Muscle layer of colon (tissue), 2 donors: ENCODE measurements at regions not wholly inside any gene's neighbourhood (a gene's known extent, or its start where the extent isn't known, plus 50 kb on each side); places are given as distances from the start of the nearest gene placed in this dataset.
A peak's percentile ranks its signal among the peaks of the same experiment; 100 is the strongest.

Experiments used
- H3K27ac ChIP-seq: one replicate; pipeline ENCODE4 v1.7.0; 2013; ENCODE audit warnings: low read depth, mild to moderate bottlenecking, low read length, moderate library complexity
- H3K27me3 ChIP-seq, 2 donors: one replicate each; pipeline ENCODE4 v1.7.0; 2013; ENCODE audit warnings: low read length in 2 of 2, mild to moderate bottlenecking in 2 of 2; ENCODE audit not compliant: insufficient read depth in 2 of 2, control insufficient read depth in 1 of 2
- H3K36me3 ChIP-seq: one replicate; pipeline ENCODE4 v1.7.0; 2013; ENCODE audit warnings: mild to moderate bottlenecking, low read length; ENCODE audit not compliant: insufficient read depth
- H3K4me1 ChIP-seq: one replicate; pipeline ENCODE4 v1.7.0; 2013; ENCODE audit warnings: mild to moderate bottlenecking, low read length; ENCODE audit not compliant: insufficient read depth
- H3K4me3 ChIP-seq, 2 donors: one replicate each; pipeline ENCODE4 v1.7.0; 2013; ENCODE audit warnings: low read length in 2 of 2, low read depth in 1 of 2, mild to moderate bottlenecking in 1 of 2, moderate library complexity in 1 of 2
- H3K9ac ChIP-seq: one replicate; pipeline ENCODE4 v1.7.0; 2013; ENCODE audit warnings: low read length
- H3K9me3 ChIP-seq: one replicate; pipeline ENCODE4 v1.7.0; 2013; ENCODE audit warnings: mild to moderate bottlenecking, low read length
- donor health status: abdominal sarcoma.
- donor health status: Adenocarcinoma of cecum.

GRCh38 chr1:116852367-116852766, 57.3 kb upstream of the PTGFRN start:
- no peaks in the 10 kb centered on the region for H3K9me3 ChIP-seq
- H3K4me1 ChIP-seq = peaks cover 32% of the 10 kb centered on the region
- H3K27me3 ChIP-seq = no peaks in the 10 kb centered on the region
- H3K27ac ChIP-seq = no peak overlapping the region
- H3K4me3 ChIP-seq = no peak overlapping the region
- no peaks in the 10 kb centered on the region for H3K36me3 ChIP-seq
- no peak overlapping the region for H3K9ac ChIP-seq

- H3K27ac ChIP-seq = no peak overlapping the region
- no peaks in the 10 kb centered on the region for H3K27me3 ChIP-seq
- peaks cover 32% of the 10 kb centered on the region for H3K4me1 ChIP-seq
- H3K9ac ChIP-seq = no peak overlapping the region
- no peaks in the 10 kb centered on the region for H3K9me3 ChIP-seq
- no peak overlapping the region for H3K4me3 ChIP-seq
- no peaks in the 10 kb centered on the region for H3K36me3 ChIP-seq
Measured at GRCh38 chr1:116852910-116853309, 56.8 kb upstream of the PTGFRN start.

GRCh38 chr1:116853680-116854402, 55.9 kb upstream of the PTGFRN start:
- no peaks in the 10 kb centered on the region for H3K9me3 ChIP-seq
- H3K36me3 ChIP-seq = no peaks in the 10 kb centered on the region
- H3K9ac ChIP-seq = no peak overlapping the region
- H3K4me1 ChIP-seq = peaks cover 32% of the 10 kb centered on the region
- H3K4me3 ChIP-seq = no peak overlapping the region
- peak overlapping the region; percentile 54 for H3K27ac ChIP-seq
- no peaks in the 10 kb centered on the region for H3K27me3 ChIP-seq

- H3K9ac ChIP-seq = no peak overlapping the region
- peaks cover 32% of the 10 kb centered on the region for H3K4me1 ChIP-seq
- peak overlapping the region; percentile 53 for H3K27ac ChIP-seq
- H3K27me3 ChIP-seq = no peaks in the 10 kb centered on the region
- no peaks in the 10 kb centered on the region for H3K36me3 ChIP-seq
- no peaks in the 10 kb centered on the region for H3K9me3 ChIP-seq
- no peak overlapping the region for H3K4me3 ChIP-seq
Measured at GRCh38 chr1:116854403-116854690, 55.4 kb upstream of the PTGFRN start.

DNA sequence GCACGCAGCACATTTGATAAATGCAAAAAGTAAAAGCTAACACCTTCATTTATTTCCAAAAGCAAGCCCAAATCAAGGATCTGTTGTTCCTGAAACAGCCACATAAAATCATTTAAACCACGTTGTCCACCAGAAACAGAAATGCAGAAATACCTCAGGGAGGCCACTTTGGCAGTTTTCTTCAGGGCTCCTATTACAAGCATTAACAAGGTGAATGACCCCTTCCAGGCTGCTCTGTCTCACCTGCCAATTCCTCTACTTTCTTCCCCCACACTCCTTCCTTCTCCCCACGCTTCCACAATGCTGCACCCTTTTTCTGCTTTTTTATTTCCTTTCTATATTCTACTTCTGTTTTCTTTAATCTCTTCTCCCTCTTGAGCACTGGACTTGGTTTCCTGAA, 55.0 kb upstream of the PTGFRN start:
- Histone ChIP-seq H3K9me3 (no peaks in the 10 kb centered on the region), H3K27me3 (no peaks in the 10 kb centered on the region), H3K4me1 (peaks cover 32% of the 10 kb centered on the region), H3K9ac (no peak overlapping the region), H3K27ac (peak overlapping the region; percentile 53), H3K36me3 (no peaks in the 10 kb centered on the region), H3K4me3 (peak overlapping the region in 1 of 2 donors; percentile 0)

DNA sequence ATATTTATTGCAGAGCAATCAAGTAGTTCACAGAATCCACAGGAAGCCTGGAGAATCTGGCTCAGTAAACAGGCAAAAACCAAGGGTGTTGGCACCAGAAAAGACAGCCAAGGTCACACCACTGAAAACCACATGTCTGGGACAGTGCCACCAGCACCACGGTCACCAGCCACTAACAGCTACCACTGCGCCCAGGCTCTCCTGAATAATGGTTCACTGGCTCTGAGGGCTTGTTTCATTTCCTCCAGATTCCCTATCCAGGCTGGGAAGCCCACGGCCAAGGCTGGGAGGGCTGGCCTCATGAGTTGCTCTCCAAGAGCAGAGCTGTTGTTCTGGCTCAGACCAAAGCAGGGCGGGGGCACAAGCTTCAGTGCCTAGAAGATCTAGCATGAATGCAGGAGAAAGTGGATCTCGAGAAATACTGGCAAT, 54.5 kb upstream of the PTGFRN start:
- no peaks in the 10 kb centered on the region for H3K36me3 ChIP-seq
- no peaks in the 10 kb centered on the region for H3K27me3 ChIP-seq
- no peaks in the 10 kb centered on the region for H3K9me3 ChIP-seq
- no peak overlapping the region for H3K9ac ChIP-seq
- peak overlapping the region in 1 of 2 donors; percentile 0 for H3K4me3 ChIP-seq
- H3K27ac ChIP-seq = peak overlapping the region; percentile 53
- peaks cover 32% of the 10 kb centered on the region for H3K4me1 ChIP-seq

- H3K27ac ChIP-seq = peak overlapping the region; percentile 53
- no peak overlapping the region for H3K9ac ChIP-seq
- no peak overlapping the region for H3K4me3 ChIP-seq
- H3K36me3 ChIP-seq = no peaks in the 10 kb centered on the region
- no peaks in the 10 kb centered on the region for H3K27me3 ChIP-seq
- H3K9me3 ChIP-seq = no peaks in the 10 kb centered on the region
- H3K4me1 ChIP-seq = peaks cover 32% of the 10 kb centered on the region
Measured at GRCh38 chr1:116855773-116856201, 53.9 kb upstream of the PTGFRN start.

GRCh38 chr1:116856312-116856711, 53.4 kb upstream of the PTGFRN start:
- peaks cover 32% of the 10 kb centered on the region for H3K4me1 ChIP-seq
- no peaks in the 10 kb centered on the region for H3K36me3 ChIP-seq
- H3K9ac ChIP-seq = no peak overlapping the region
- no peak overlapping the region for H3K4me3 ChIP-seq
- no peak overlapping the region for H3K27ac ChIP-seq
- H3K27me3 ChIP-seq = no peaks in the 10 kb centered on the region
- no peaks in the 10 kb centered on the region for H3K9me3 ChIP-seq

GRCh38 chr1:116857092-116857491, 52.6 kb upstream of the PTGFRN start:
- Histone ChIP-seq H3K4me1 (peaks cover 32% of the 10 kb centered on the region), H3K4me3 (no peak overlapping the region), H3K27ac (no peak overlapping the region), H3K36me3 (no peaks in the 10 kb centered on the region), H3K27me3 (no peaks in the 10 kb centered on the region), H3K9ac (no peak overlapping the region), H3K9me3 (no peaks in the 10 kb centered on the region)
